H9 (cell line): ENCODE measurements at regions not wholly inside any gene's neighbourhood (a gene's known extent, or its start where the extent isn't known, plus 50 kb on each side); places are given as distances from the start of the nearest gene placed in this dataset.

ENCODE experiments used
- DNase-seq: peaks from one replicate; pipeline ENCODE4 v3.0.0-alpha.2; 2017
- H2AFZ ChIP-seq: one replicate; pipeline ENCODE4 v1.6.1; 2013; ENCODE audit warnings: mild to moderate bottlenecking, low read length, control low read depth, moderate library complexity
- H2AK5ac ChIP-seq: 2 replicates; pipeline ENCODE4 v1.6.1; 2013; ENCODE audit warnings: low read length, control low read depth, mixed read lengths; ENCODE audit not compliant: insufficient read length
- H2BK120ac ChIP-seq: one replicate; pipeline ENCODE4 v1.6.1; 2013; ENCODE audit warnings: low read depth, mild to moderate bottlenecking, low read length, control low read depth, inconsistent platforms; ENCODE audit not compliant: poor library complexity, severe bottlenecking
- H2BK12ac ChIP-seq: 2 replicates; pipeline ENCODE4 v1.6.1; 2013; ENCODE audit warnings: low read length, control low read depth, mixed read lengths, low read depth; ENCODE audit not compliant: insufficient read length
- H2BK15ac ChIP-seq: 2 replicates; pipeline ENCODE4 v1.6.1; 2013; ENCODE audit warnings: low read depth, low read length, control low read depth
- H2BK20ac ChIP-seq: one replicate; pipeline ENCODE4 v1.6.1; 2013; ENCODE audit warnings: low read depth, mild to moderate bottlenecking, low read length, control low read depth, inconsistent platforms; ENCODE audit not compliant: poor library complexity, severe bottlenecking
- H2BK5ac ChIP-seq: 2 replicates; pipeline ENCODE4 v1.6.1; 2013; ENCODE audit warnings: low read length, control low read depth, mixed read lengths; ENCODE audit not compliant: insufficient read length
- H3K14ac ChIP-seq: 2 replicates; pipeline ENCODE4 v1.6.1; 2013; ENCODE audit warnings: low read length, control low read depth; ENCODE audit not compliant: insufficient read depth
- H3K18ac ChIP-seq: 2 replicates; pipeline ENCODE4 v1.6.1; 2013; ENCODE audit warnings: low read depth, mild to moderate bottlenecking, mixed read lengths, low read length, control low read depth; ENCODE audit not compliant: insufficient read length
- H3K23ac ChIP-seq: 2 replicates; pipeline ENCODE4 v1.6.1; 2013; ENCODE audit warnings: low read length, control low read depth, mixed read lengths, low read depth; ENCODE audit not compliant: insufficient read length
- H3K23me2 ChIP-seq: 2 replicates; pipeline ENCODE4 v1.6.1; 2013; ENCODE audit warnings: low read depth, mild to moderate bottlenecking, mixed read lengths, low read length, control low read depth; ENCODE audit not compliant: insufficient read length, poor library complexity, severe bottlenecking
- H3K27ac ChIP-seq: 2 replicates; pipeline ENCODE4 v1.5.1; 2013; ENCODE audit warnings: low read length, control low read depth, mixed read lengths, low read depth; ENCODE audit not compliant: insufficient read length
- H3K27me3 ChIP-seq: 2 replicates; pipeline ENCODE4 v1.6.1; 2013; ENCODE audit warnings: low read length, control low read depth, inconsistent platforms; ENCODE audit not compliant: insufficient read depth
- H3K4ac ChIP-seq: 2 replicates; pipeline ENCODE4 v1.6.1; 2013; ENCODE audit warnings: low read depth, mild to moderate bottlenecking, control low read depth, inconsistent platforms, low read length, moderate library complexity
- H3K4me1 ChIP-seq: 2 replicates; pipeline ENCODE4 v1.6.1; 2013; ENCODE audit warnings: low read length, control low read depth, inconsistent platforms; ENCODE audit not compliant: insufficient read depth
- H3K4me2 ChIP-seq: 2 replicates; pipeline ENCODE4 v1.6.1; 2013; ENCODE audit warnings: low read length, control low read depth, mixed read lengths; ENCODE audit not compliant: insufficient read length, insufficient read depth
- H3K56ac ChIP-seq: 2 replicates; pipeline ENCODE4 v1.6.1; 2013; ENCODE audit warnings: low read depth, mild to moderate bottlenecking, mixed read lengths, low read length, control low read depth; ENCODE audit not compliant: insufficient read length
- H3K79me1 ChIP-seq: 2 replicates; pipeline ENCODE4 v1.6.1; 2013; ENCODE audit warnings: low read depth, mild to moderate bottlenecking, moderate library complexity, low read length, control low read depth, inconsistent platforms; ENCODE audit not compliant: insufficient read depth, poor library complexity, severe bottlenecking
- H3K79me2 ChIP-seq: 2 replicates; pipeline ENCODE4 v1.6.1; 2013; ENCODE audit warnings: low read length, control low read depth, inconsistent platforms; ENCODE audit not compliant: insufficient read depth
- H3K9ac ChIP-seq: 2 replicates; pipeline ENCODE4 v1.6.1; 2013; ENCODE audit warnings: low read length, control low read depth, mixed read lengths; ENCODE audit not compliant: insufficient read length; ENCODE audit errors: extremely low read depth
- H3K9me3 ChIP-seq: one replicate; pipeline ENCODE4 v1.6.1; 2013; ENCODE audit warnings: low read depth, low read length, inconsistent platforms; ENCODE audit not compliant: control insufficient read depth
- H3T11ph ChIP-seq: one replicate; pipeline ENCODE4 v1.6.1; 2013; ENCODE audit warnings: mild to moderate bottlenecking, low read length, control low read depth, inconsistent platforms
- H4K20me1 ChIP-seq: one replicate; pipeline ENCODE4 v1.6.1; 2013; ENCODE audit not compliant: control insufficient read depth, insufficient read length, insufficient read depth
- H4K5ac ChIP-seq: 2 replicates; pipeline ENCODE4 v1.6.1; 2013; ENCODE audit warnings: low read depth, mild to moderate bottlenecking, mixed read lengths, low read length, control low read depth; ENCODE audit not compliant: insufficient read length
- H4K8ac ChIP-seq: replicated peaks from 2 replicates; pipeline ENCODE4 v1.6.1; 2013; ENCODE audit warnings: low read length, control low read depth, mixed read lengths, low read depth; ENCODE audit not compliant: insufficient read length
- H4K91ac ChIP-seq: 2 replicates; pipeline ENCODE4 v1.6.1; 2013; ENCODE audit warnings: low read depth, mild to moderate bottlenecking, moderate library complexity, mixed read lengths, low read length, control low read depth; ENCODE audit not compliant: insufficient read length
- H3K27ac Mint-ChIP-seq, 3 experiments: 2 replicates in 2 of 3; 3 replicates in 1 of 3; pipeline ENCODE4 v1.8.0; 2020 to 2021; ENCODE audit warnings: mixed read lengths in 3 of 3, mild to moderate bottlenecking in 1 of 3, moderate library complexity in 1 of 3
- H3K27me3 Mint-ChIP-seq: 2 replicates; pipeline ENCODE4 v1.8.0; 2021; ENCODE audit warnings: low read depth, mild to moderate bottlenecking, moderate library complexity, mixed read lengths
- H3K36me3 Mint-ChIP-seq, 3 experiments: 2 replicates in 2 of 3; 3 replicates in 1 of 3; pipeline ENCODE4 v1.8.0; 2020 to 2021; ENCODE audit warnings: low read depth in 3 of 3, mixed read lengths in 3 of 3; ENCODE audit not compliant: insufficient read depth in 1 of 3
- H3K4me1 Mint-ChIP-seq, 2 experiments: 2 replicates each; pipeline ENCODE4 v1.8.0; 2020; ENCODE audit warnings: mixed read lengths in 2 of 2
- H3K4me3 Mint-ChIP-seq, 2 experiments: 2 replicates in 1 of 2; 3 replicates in 1 of 2; pipeline ENCODE4 v1.8.0; 2020 to 2021; ENCODE audit warnings: mild to moderate bottlenecking in 2 of 2, mixed read lengths in 2 of 2, moderate library complexity in 1 of 2
- H3K9me3 Mint-ChIP-seq, 2 experiments: 2 replicates in 1 of 2; 3 replicates in 1 of 2; pipeline ENCODE4 v1.8.0; 2020; ENCODE audit warnings: mild to moderate bottlenecking in 2 of 2, mixed read lengths in 2 of 2, moderate library complexity in 1 of 2
- CTCF ChIP-seq: fragments of 200-600 bp; sonication (generic); conservative IDR thresholded peaks from 3 replicates; pipeline ENCODE4 v1.8.0; 2021; ENCODE audit warnings: antibody characterized with exemption, mild to moderate bottlenecking
- WGBS: extraction: QIAGEN DNeasy Blood & Tissue Kit; methylation state at CpG from one replicate; pipeline ENCODE4 v1.1.7; 2013; ENCODE audit warnings: missing lambda C conversion rate, low lambda C conversion rate, mixed read lengths; ENCODE audit not compliant: insufficient read length; ENCODE audit errors: extremely low coverage; 5-methylcytosine and 5-hydroxymethylcytosine counted together

GRCh38 chr10:57675125-57675524 is 592.6 kb downstream of the IPMK start:
- no peaks in the 10 kb centered on the region for H3K23me2 ChIP-seq
- no peaks in the 10 kb centered on the region; the same call in 1 of the 2 replicates for H3K27me3 Mint-ChIP-seq
- H3K56ac ChIP-seq: no peak overlapping the region
- H2BK120ac ChIP-seq: no peak overlapping the region
- no peak overlapping the region for H3K4ac ChIP-seq
- no peak overlapping the region for H3K27ac ChIP-seq
- no peak overlapping the region for H2AFZ ChIP-seq
- no peaks in the 10 kb centered on the region for H3K4me1 ChIP-seq
- WGBS: no CpG with 5 or more reads among the region's 1 CpG
- H3K27me3 ChIP-seq: no peaks in the 10 kb centered on the region
- H3K18ac ChIP-seq: no peak overlapping the region
- H4K91ac ChIP-seq: no peak overlapping the region
- DNase-seq: no peak
- H3K27ac Mint-ChIP-seq: no peak overlapping the region
- H2BK20ac ChIP-seq: no peak overlapping the region
- H3K9me3 Mint-ChIP-seq: peaks cover 0 to 2% of the 10 kb centered on the region in 2 experiments; a peak in 2 of 5 replicates
- H2AK5ac ChIP-seq: no peak overlapping the region
- no peaks in the 10 kb centered on the region for H3K9me3 ChIP-seq
- H2BK12ac ChIP-seq: no peak overlapping the region
- H3K23ac ChIP-seq: no peak overlapping the region
- H2BK5ac ChIP-seq: no peak overlapping the region
- no peaks in the 10 kb centered on the region for H4K20me1 ChIP-seq
- H3K4me3 Mint-ChIP-seq: no peak overlapping the region
- H2BK15ac ChIP-seq: no peak overlapping the region
- H3K4me1 Mint-ChIP-seq: no peaks in the 10 kb centered on the region
- no peak overlapping the region for H3K9ac ChIP-seq
- H4K8ac ChIP-seq: no peak overlapping the region
- no peaks in the 10 kb centered on the region for H3K79me2 ChIP-seq
- no peak overlapping the region for H3T11ph ChIP-seq
- no peak overlapping the region for H4K5ac ChIP-seq
- TF ChIP-seq CTCF: no peak
- H3K4me2 ChIP-seq: no peak overlapping the region
- no peaks in the 10 kb centered on the region; a peak in 1 of 7 replicates for H3K36me3 Mint-ChIP-seq
- H3K79me1 ChIP-seq: no peaks in the 10 kb centered on the region
- no peak overlapping the region for H3K14ac ChIP-seq
